Panc1 (cell line): ENCODE measurements at regions not wholly inside any gene's neighbourhood (a gene's known extent, or its start where the extent isn't known, plus 50 kb on each side); places are given as distances from the start of the nearest gene placed in this dataset.

ENCODE experiments used
- CTCF ChIP-seq: fragments of 450-650 bp; IDR thresholded peaks from 2 replicates; pipeline ENCODE4 v1.5.1; 2017; ENCODE audit warnings: mild to moderate bottlenecking
- POLR2AphosphoS5 ChIP-seq: IDR thresholded peaks from 2 replicates; pipeline ENCODE4 v1.6.1; 2012; ENCODE audit warnings: mild to moderate bottlenecking, low read depth, low read length, moderate library complexity
- TCF7L2 ChIP-seq: IDR thresholded peaks from 2 replicates; pipeline ENCODE4 v1.6.1; 2011; ENCODE audit warnings: mild to moderate bottlenecking, low read depth, low read length, inconsistent platforms

GRCh38 chr7:142503036-142503435, 245.2 kb upstream of the PRSS58 start:
- TF ChIP-seq CTCF (no peak), POLR2AphosphoS5 (no peak), TCF7L2 (no peak)
